NB4 (cell line): ENCODE measurements at regions not wholly inside any gene's neighbourhood (a gene's known extent, or its start where the extent isn't known, plus 50 kb on each side); places are given as distances from the start of the nearest gene placed in this dataset.

ENCODE experiments used
- CTCF ChIP-seq: IDR thresholded peaks from one replicate; pipeline ENCODE4 v1.5.1; 2012; ENCODE audit warnings: low read depth, low read length
- POLR2A ChIP-seq: IDR thresholded peaks from 2 replicates; pipeline ENCODE4 v1.6.1; 2011; ENCODE audit warnings: mild to moderate bottlenecking; ENCODE audit not compliant: insufficient read length; ENCODE audit errors: extremely low read depth

GRCh38 chr1:80218112-80218511 lies 1211.6 kb upstream of the ADGRL4 start:
- TF ChIP-seq CTCF (peak; percentile 26), POLR2A (no peak)
